B cell (primary cell): ENCODE measurements at regions not wholly inside any gene's neighbourhood (a gene's known extent, or its start where the extent isn't known, plus 50 kb on each side); places are given as distances from the start of the nearest gene placed in this dataset.

Source experiments
- ATAC-seq: fragments of 200-7000 bp; cut with Tn5 transposase; one replicate; pipeline ENCODE4 v1.10.0; 2021; ENCODE audit warnings: low read depth, mild to moderate bottlenecking, moderate number of reproducible peaks, moderate library complexity
- CTCF ChIA-PET: fragments of 350-600 bp; sonication (Branson Sonifier 250); formaldehyde crosslinking; loops from one replicate; lab custom pipeline; 2021; ENCODE audit warnings: antibody characterized with exemption, inconsistent platforms; lab: Charles Lee
- POLR2A ChIA-PET: fragments of 350-600 bp; sonication (Branson Sonifier 250); formaldehyde crosslinking; loops from one replicate; lab custom pipeline; 2021; ENCODE audit warnings: antibody characterized with exemption; lab: Charles Lee
- DNase-seq: peaks from one replicate; pipeline ENCODE4 v3.0.0; 2013
- H2AFZ ChIP-seq: 2 replicates; pipeline ENCODE4 v1.6.1; 2012; ENCODE audit warnings: mild to moderate bottlenecking, low read depth, low read length; ENCODE audit not compliant: insufficient read depth, poor library complexity, severe bottlenecking
- H3K27ac ChIP-seq, 2 donors: 1 replicate in 1 of 2; 2 replicates in 1 of 2; pipeline ENCODE4 v1.5.1; 2012 to 2013; ENCODE audit warnings: low read length in 2 of 2, mild to moderate bottlenecking in 2 of 2, moderate library complexity in 1 of 2
- H3K27me3 ChIP-seq, 4 experiments: fragments of 200-600 bp in 1 of 4; sonication (generic) in 1 of 4; replicated peaks in 1 of 4; 1 replicate in 2 of 4; 2 replicates in 2 of 4; pipeline versions ENCODE4 v1.6.1 to v1.7.0; 2013 to 2016; ENCODE audit warnings: low read length in 3 of 4, mild to moderate bottlenecking in 2 of 4, mixed read lengths in 1 of 4, moderate library complexity in 1 of 4; ENCODE audit not compliant: insufficient read depth in 4 of 4, control insufficient read depth in 3 of 4; ENCODE audit errors: control extremely low read depth in 1 of 4
- H3K36me3 ChIP-seq, 2 experiments: replicated peaks in 1 of 2; 1 replicate in 1 of 2; 2 replicates in 1 of 2; pipeline versions ENCODE4 v1.6.1 to v1.7.1; 2013; ENCODE audit warnings: low read length in 1 of 2; ENCODE audit not compliant: insufficient read depth in 2 of 2, control insufficient read depth in 1 of 2; ENCODE audit errors: control extremely low read depth in 1 of 2, extremely low read depth in 1 of 2
- H3K4me1 ChIP-seq, 2 donors: fragments of 200-600 bp in 1 of 2; sonication (generic) in 1 of 2; 1 replicate in 1 of 2; 2 replicates in 1 of 2; pipeline versions ENCODE4 v1.5.1 to v1.6.1; 2013 to 2017; ENCODE audit warnings: low read length in 2 of 2; ENCODE audit not compliant: control insufficient read depth in 2 of 2, insufficient read depth in 2 of 2
- H3K4me2 ChIP-seq: replicated peaks from 2 replicates; pipeline ENCODE3; 2012; ENCODE audit warnings: mild to moderate bottlenecking, low read depth, low read length; ENCODE audit not compliant: poor library complexity, severe bottlenecking
- H3K4me3 ChIP-seq, 5 experiments: fragments of 200-600 bp in 1 of 5; sonication (generic) in 1 of 5; 1 replicate in 3 of 5; 2 replicates in 2 of 5; pipeline versions ENCODE4 v1.5.1 to v1.7.0; 2011 to 2016; ENCODE audit warnings: low read length in 4 of 5, mild to moderate bottlenecking in 4 of 5, low read depth in 2 of 5, control low read depth in 1 of 5, moderate library complexity in 1 of 5; ENCODE audit not compliant: insufficient read depth in 1 of 5; ENCODE audit errors: control extremely low read depth in 1 of 5, extremely low read depth in 1 of 5
- H3K79me2 ChIP-seq: fragments of 200-600 bp; sonication (generic); one replicate; pipeline ENCODE4 v1.6.0; 2016; ENCODE audit warnings: low read length; ENCODE audit not compliant: control insufficient read depth, insufficient read depth
- H3K9ac ChIP-seq: fragments of 200-600 bp; sonication (generic); 2 replicates; pipeline ENCODE4 v1.6.1; 2017; ENCODE audit warnings: mild to moderate bottlenecking, low read length, moderate library complexity
- H3K9me3 ChIP-seq, 3 donors: one replicate each; pipeline versions ENCODE4 v1.6.1 to v1.7.1; 2013; ENCODE audit warnings: low read length in 2 of 3; ENCODE audit not compliant: control insufficient read depth in 2 of 3, insufficient read depth in 1 of 3; ENCODE audit errors: control extremely low read depth in 1 of 3
- H4K20me1 ChIP-seq: 2 replicates; pipeline ENCODE4 v1.6.0; 2012; ENCODE audit warnings: mild to moderate bottlenecking, low read length; ENCODE audit not compliant: insufficient read depth, control insufficient read depth, poor library complexity, severe bottlenecking
- H3K27ac Mint-ChIP-seq: one replicate; pipeline ENCODE4 v1.8.0; 2021; ENCODE audit warnings: mixed read lengths
- H3K27me3 Mint-ChIP-seq: one replicate; pipeline ENCODE4 v1.8.0; 2021; ENCODE audit warnings: mixed read lengths
- H3K4me1 Mint-ChIP-seq: one replicate; pipeline ENCODE4 v1.8.0; 2021; ENCODE audit warnings: mixed read lengths
- H3K4me3 Mint-ChIP-seq: one replicate; pipeline ENCODE4 v1.8.0; 2021; ENCODE audit warnings: mixed read lengths
- H3K9me3 Mint-ChIP-seq: one replicate; pipeline ENCODE4 v1.8.0; 2022; ENCODE audit warnings: mixed read lengths; ENCODE audit not compliant: insufficient read depth
- CTCF ChIP-seq: fragments of 200-600 bp; IDR thresholded peaks from one replicate; pipeline ENCODE4 v1.8.0; 2022; ENCODE audit warnings: antibody characterized with exemption, mild to moderate bottlenecking
- EZH2 ChIP-seq: IDR thresholded peaks from 2 replicates; pipeline ENCODE4 v1.6.1; 2012; ENCODE audit warnings: borderline replicate concordance, low read depth, mild to moderate bottlenecking, moderate library complexity, low read length; ENCODE audit not compliant: insufficient read depth, poor library complexity, severe bottlenecking
- WGBS: methylation state at CpG from one replicate; pipeline ENCODE4 v1.1.5; 2013; ENCODE audit warnings: missing lambda C conversion rate; ENCODE audit not compliant: insufficient coverage; 5-methylcytosine and 5-hydroxymethylcytosine counted together
- intact Hi-C: fragments of 100-400 bp; cut with micrococcal nuclease; formaldehyde crosslinking; loops from one replicate; pipeline ENCODE4 v1.10.0; 2022

- no CpG with 5 or more reads among the region's 2 CpGs for WGBS
- Histone ChIP-seq H4K20me1 (no peaks in the 10 kb centered on the region), H3K27me3 (no peaks in the 10 kb centered on the region), H3K4me2 (no peak overlapping the region), H3K4me1 (no peaks in the 10 kb centered on the region), H3K79me2 (no peaks in the 10 kb centered on the region), H3K4me3 (no peak overlapping the region), H3K27ac (no peak overlapping the region), H3K9ac (no peak overlapping the region), H3K36me3 (no peaks in the 10 kb centered on the region), H2AFZ (no peak overlapping the region), H3K9me3 (no peaks in the 10 kb centered on the region)
- DNase-seq: no peak
- no peak for ATAC-seq
- Mint-ChIP-seq H3K27ac (no peak overlapping the region), H3K4me1 (no peaks in the 10 kb centered on the region), H3K27me3 (no peaks in the 10 kb centered on the region), H3K4me3 (no peak overlapping the region), H3K9me3 (peaks cover 3% of the 10 kb centered on the region)
- intact Hi-C loops: no loop called here
- CTCF ChIA-PET: no interaction called here
- TF ChIP-seq CTCF: no peak
- TF ChIP-seq EZH2: no peak
- POLR2A ChIA-PET: no interaction called here
Measured at GRCh38 chr3:84100861-84101260, 857.9 kb upstream of the CADM2 start.

- ChIA-PET POLR2A (no interaction called here), CTCF (no interaction called here)
- Histone ChIP-seq H3K9me3 (no peaks in the 10 kb centered on the region), H4K20me1 (no peaks in the 10 kb centered on the region), H3K4me2 (no peak overlapping the region), H2AFZ (no peak overlapping the region), H3K36me3 (no peaks in the 10 kb centered on the region), H3K27ac (no peak overlapping the region), H3K4me1 (no peaks in the 10 kb centered on the region), H3K4me3 (no peak overlapping the region), H3K79me2 (no peaks in the 10 kb centered on the region), H3K9ac (no peak overlapping the region), H3K27me3 (no peaks in the 10 kb centered on the region)
- Mint-ChIP-seq H3K4me3 (no peak overlapping the region), H3K9me3 (no peaks in the 10 kb centered on the region), H3K27ac (no peak overlapping the region), H3K4me1 (no peaks in the 10 kb centered on the region), H3K27me3 (no peaks in the 10 kb centered on the region)
- TF ChIP-seq EZH2 (no peak), CTCF (no peak)
- intact Hi-C loops: no loop called here
- DNase-seq (no peak), ATAC-seq (no peak)
- WGBS: 86% methylated on average over 1 of the region's 4 CpGs
Measured at GRCh38 chr3:84108442-84108971, 850.3 kb upstream of the CADM2 start.
